OCI-LY3 (cell line): ENCODE measurements at regions not wholly inside any gene's neighbourhood (a gene's known extent, or its start where the extent isn't known, plus 50 kb on each side); places are given as distances from the start of the nearest gene placed in this dataset.

Source experiments
- H2AFZ ChIP-seq: fragments of 200-600, 300-600 bp; shearing (Covaris generic); 2 replicates; pipeline ENCODE4 v1.6.0; 2014; ENCODE audit warnings: antibody characterized with exemption, low read depth, low read length
- H3K27ac ChIP-seq: fragments of 200-600, 300-600 bp; sonication (generic); 2 replicates; pipeline ENCODE4 v1.5.1; 2014; ENCODE audit warnings: mild to moderate bottlenecking, low read length, moderate library complexity, mixed read lengths
- H3K27me3 ChIP-seq: fragments of 200-600, 300-600 bp; sonication (generic); 2 replicates; pipeline ENCODE4 v1.6.1; 2014; ENCODE audit warnings: low read depth, low read length, mixed read lengths
- H3K36me3 ChIP-seq: fragments of 200-600, 300-600 bp; sonication (generic); replicated peaks from 2 replicates; pipeline ENCODE3; 2014; ENCODE audit warnings: low read depth, low read length, mixed read lengths
- H3K4me1 ChIP-seq: fragments of 300-600, 200-600 bp; sonication (generic); 2 replicates; pipeline ENCODE4 v1.6.1; 2014; ENCODE audit warnings: low read length, mixed read lengths
- H3K4me2 ChIP-seq: fragments of 200-600, 300-600 bp; sonication (generic); 2 replicates; pipeline ENCODE4 v1.6.1; 2014; ENCODE audit warnings: low read length, mixed read lengths
- H3K4me3 ChIP-seq: fragments of 300-600, 200-600 bp; sonication (generic); 2 replicates; pipeline ENCODE4 v1.5.1; 2014; ENCODE audit warnings: antibody characterized with exemption, mild to moderate bottlenecking, low read length, moderate library complexity
- H3K79me2 ChIP-seq: fragments of 300-600, 200-600 bp; shearing (Covaris generic); 2 replicates; pipeline ENCODE4 v1.6.1; 2014; ENCODE audit warnings: mild to moderate bottlenecking, low read length, mixed read lengths
- H3K9ac ChIP-seq: fragments of 300-600, 200-600 bp; shearing (Covaris generic); 2 replicates; pipeline ENCODE4 v1.6.0; 2014; ENCODE audit warnings: mild to moderate bottlenecking, low read length, moderate library complexity
- H3K9me3 ChIP-seq: fragments of 200-600, 300-600 bp; shearing (Covaris generic); 2 replicates; pipeline ENCODE4 v1.6.1; 2014; ENCODE audit warnings: low read length, mixed read lengths; ENCODE audit not compliant: insufficient read depth
- H4K20me1 ChIP-seq: fragments of 200-600, 300-600 bp; sonication (generic); 2 replicates; pipeline ENCODE4 v1.6.1; 2016; ENCODE audit warnings: low read length, mixed read lengths; ENCODE audit not compliant: insufficient read depth
- EZH2phosphoT487 ChIP-seq: fragments of 200-600 bp; shearing (Covaris generic); IDR thresholded peaks from 2 replicates; pipeline ENCODE4 v1.6.1; 2018; ENCODE audit warnings: antibody characterized with exemption, mixed run types, low read depth
- TF ChIP-seq, protein P1 (sequence below): fragments of 200-600, 300-600 bp; sonication (generic); IDR thresholded peaks from 2 replicates; pipeline ENCODE4 v1.5.1; 2014; ENCODE audit warnings: antibody characterized with exemption, low read length, low read depth

DNA sequence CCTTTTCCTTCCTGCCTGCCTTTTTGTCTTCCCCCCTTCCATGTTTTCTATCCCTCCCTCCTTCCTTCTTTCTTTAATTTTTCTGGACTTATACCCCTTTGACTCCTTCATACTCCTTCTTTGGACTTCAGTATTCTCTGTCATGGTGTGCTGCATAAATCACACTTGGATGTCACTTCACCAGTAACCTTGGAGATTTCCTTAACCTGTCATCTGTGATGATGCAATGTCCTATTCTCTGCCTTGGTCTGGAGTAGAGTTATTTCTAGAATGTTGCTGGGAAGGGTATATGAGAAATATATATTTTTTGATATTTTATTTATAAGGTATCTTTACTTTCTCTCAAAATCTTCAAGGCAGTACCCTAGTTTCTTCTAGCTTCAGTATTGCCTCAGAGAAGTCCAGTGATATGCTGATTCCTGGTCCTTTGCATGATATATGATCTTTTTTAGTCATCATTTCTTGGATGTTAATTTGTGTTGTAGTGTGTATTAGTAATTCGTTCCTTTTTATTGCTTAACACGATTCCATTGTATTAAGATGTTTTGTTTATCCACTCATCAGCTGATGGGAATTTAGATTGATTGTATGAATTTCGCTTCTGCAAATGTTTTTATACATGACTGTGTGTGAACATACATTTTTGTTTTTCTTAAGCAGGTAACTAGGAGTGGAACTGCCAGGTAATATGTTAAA, 206.9 kb upstream of the MBL2 start:
- Histone ChIP-seq H3K79me2 (no peaks in the 10 kb centered on the region), H2AFZ (no peak overlapping the region), H3K4me2 (no peak overlapping the region), H3K9ac (no peak overlapping the region), H4K20me1 (no peaks in the 10 kb centered on the region), H3K4me1 (peaks cover 7% of the 10 kb centered on the region), H3K27me3 (no peaks in the 10 kb centered on the region), H3K36me3 (no peaks in the 10 kb centered on the region), H3K4me3 (no peak overlapping the region), H3K27ac (no peak overlapping the region), H3K9me3 (no peaks in the 10 kb centered on the region)
- TF ChIP-seq, protein P1, sequence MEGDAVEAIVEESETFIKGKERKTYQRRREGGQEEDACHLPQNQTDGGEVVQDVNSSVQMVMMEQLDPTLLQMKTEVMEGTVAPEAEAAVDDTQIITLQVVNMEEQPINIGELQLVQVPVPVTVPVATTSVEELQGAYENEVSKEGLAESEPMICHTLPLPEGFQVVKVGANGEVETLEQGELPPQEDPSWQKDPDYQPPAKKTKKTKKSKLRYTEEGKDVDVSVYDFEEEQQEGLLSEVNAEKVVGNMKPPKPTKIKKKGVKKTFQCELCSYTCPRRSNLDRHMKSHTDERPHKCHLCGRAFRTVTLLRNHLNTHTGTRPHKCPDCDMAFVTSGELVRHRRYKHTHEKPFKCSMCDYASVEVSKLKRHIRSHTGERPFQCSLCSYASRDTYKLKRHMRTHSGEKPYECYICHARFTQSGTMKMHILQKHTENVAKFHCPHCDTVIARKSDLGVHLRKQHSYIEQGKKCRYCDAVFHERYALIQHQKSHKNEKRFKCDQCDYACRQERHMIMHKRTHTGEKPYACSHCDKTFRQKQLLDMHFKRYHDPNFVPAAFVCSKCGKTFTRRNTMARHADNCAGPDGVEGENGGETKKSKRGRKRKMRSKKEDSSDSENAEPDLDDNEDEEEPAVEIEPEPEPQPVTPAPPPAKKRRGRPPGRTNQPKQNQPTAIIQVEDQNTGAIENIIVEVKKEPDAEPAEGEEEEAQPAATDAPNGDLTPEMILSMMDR, result no peak
- no peak for TF ChIP-seq EZH2phosphoT487

DNA sequence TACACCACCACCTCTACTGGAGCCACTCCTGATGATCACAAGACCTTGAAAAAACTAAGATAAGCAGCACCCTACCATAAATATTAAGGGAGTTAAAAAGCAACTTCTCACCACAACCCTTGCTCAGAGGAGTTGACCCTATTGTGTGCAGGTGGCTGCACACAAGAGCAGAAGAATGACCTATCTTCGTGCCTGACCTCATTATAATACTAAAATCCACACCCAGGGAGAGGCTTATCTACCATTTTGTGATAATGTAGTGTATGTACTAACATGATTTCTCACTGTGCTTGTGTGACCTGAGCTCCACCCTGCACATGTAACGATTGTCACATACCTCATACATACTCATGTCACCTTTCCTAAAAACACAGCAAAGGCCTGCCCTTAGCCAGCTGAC, 205.0 kb upstream of the MBL2 start:
- Histone ChIP-seq H3K27ac (no peak overlapping the region), H2AFZ (no peak overlapping the region)

DNA sequence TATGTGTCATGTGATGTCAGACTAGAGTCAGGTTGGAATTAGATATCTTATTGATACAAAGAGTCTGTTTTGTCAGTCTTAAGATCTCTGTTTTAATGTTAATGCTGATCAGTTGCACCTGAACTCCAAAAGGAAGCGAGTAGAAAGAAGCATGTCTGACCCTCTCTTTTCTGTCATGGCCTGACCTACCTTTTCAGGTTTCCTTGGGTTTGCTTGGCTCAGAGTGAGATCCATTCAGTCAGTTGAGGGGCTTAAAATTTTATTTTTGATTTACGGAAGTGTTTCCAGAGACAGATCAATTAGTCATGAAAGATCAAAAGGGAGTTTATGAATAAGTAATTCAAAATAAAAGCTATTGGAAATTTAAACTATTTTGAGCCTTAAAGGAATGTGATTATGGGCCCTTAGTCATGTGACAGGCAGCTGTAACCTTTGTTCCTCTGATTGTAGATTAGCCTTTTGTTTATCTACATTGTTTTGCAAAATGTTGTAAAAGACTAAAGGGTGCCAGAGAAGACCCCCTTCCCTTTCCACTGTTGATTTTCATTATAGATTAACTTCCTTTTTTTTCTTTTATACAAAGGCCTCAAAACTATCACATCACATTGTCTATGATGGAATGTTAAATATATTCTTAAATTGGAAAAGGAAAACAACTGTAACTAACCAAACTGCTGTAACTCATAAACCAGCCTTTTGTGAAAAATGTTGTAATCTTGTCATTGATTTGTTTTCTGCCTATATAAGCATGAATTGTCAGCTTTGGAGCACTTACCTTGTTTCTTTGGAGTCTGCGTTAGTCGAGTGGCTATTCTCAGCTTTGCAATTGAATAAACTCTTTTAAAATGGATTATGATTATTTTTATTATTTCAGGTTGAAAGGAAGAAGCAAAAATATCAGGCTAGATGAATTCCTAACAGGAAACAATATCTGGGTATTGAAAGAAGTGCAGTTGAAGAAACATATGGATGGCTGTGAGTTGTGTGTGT, 195.5 kb upstream of the MBL2 start:
- Histone ChIP-seq H3K27ac (no peak overlapping the region), H3K4me3 (no peak overlapping the region), H3K36me3 (peaks cover 8% of the 10 kb centered on the region), H4K20me1 (no peaks in the 10 kb centered on the region), H3K9ac (no peak overlapping the region), H3K79me2 (no peaks in the 10 kb centered on the region), H2AFZ (no peak overlapping the region), H3K27me3 (no peaks in the 10 kb centered on the region), H3K9me3 (no peaks in the 10 kb centered on the region), H3K4me1 (peaks cover 29% of the 10 kb centered on the region), H3K4me2 (no peak overlapping the region)
- TF ChIP-seq, protein P1, result no peak
- TF ChIP-seq EZH2phosphoT487, result no peak

More for the DNA sequence above, 205.0 kb upstream of the MBL2 start:
- Histone ChIP-seq H3K4me3 (no peak overlapping the region), H3K4me2 (no peak overlapping the region), H3K4me1 (no peaks in the 10 kb centered on the region), H3K9me3 (no peaks in the 10 kb centered on the region), H3K79me2 (no peaks in the 10 kb centered on the region), H3K27me3 (no peaks in the 10 kb centered on the region), H3K9ac (no peak overlapping the region), H3K36me3 (no peaks in the 10 kb centered on the region), H4K20me1 (no peaks in the 10 kb centered on the region)
- TF ChIP-seq EZH2phosphoT487, result no peak
- TF ChIP-seq, protein P1, result no peak

DNA sequence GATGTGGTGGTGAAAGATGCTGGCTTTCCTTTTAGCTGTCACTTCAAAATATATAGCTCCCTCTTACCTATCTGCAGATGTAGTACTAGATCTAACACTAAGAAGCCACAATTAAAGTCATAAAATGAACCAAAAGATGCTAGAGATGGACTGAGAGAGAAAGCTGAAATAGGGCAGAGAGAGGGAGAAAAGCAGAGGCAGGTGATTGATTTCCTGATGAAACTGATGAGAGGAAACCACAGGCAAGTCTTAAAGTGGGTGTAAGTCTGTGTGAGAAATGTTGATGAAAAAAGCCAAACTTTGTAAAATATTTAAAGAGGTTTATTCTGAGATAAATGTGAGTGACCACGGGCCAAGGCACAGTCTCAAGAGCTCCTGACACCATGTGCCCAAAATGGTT, 194.3 kb upstream of the MBL2 start:
- no peak overlapping the region for H3K9ac ChIP-seq
- peaks cover 8% of the 10 kb centered on the region for H3K36me3 ChIP-seq
- H3K4me1 ChIP-seq, result peaks cover 29% of the 10 kb centered on the region
- H2AFZ ChIP-seq, result no peak overlapping the region
- TF ChIP-seq, protein P1, result no peak
- TF ChIP-seq EZH2phosphoT487, result no peak
- H4K20me1 ChIP-seq, result no peaks in the 10 kb centered on the region
- H3K9me3 ChIP-seq, result no peaks in the 10 kb centered on the region
- 0 out of 2 replicates have a peak overlapping the region, but pooled peaks have one; percentile 73 for H3K4me2 ChIP-seq
- H3K79me2 ChIP-seq, result no peaks in the 10 kb centered on the region
- no peaks in the 10 kb centered on the region for H3K27me3 ChIP-seq
- H3K27ac ChIP-seq, result no peak overlapping the region
- no peak overlapping the region for H3K4me3 ChIP-seq
